ENCODE measurements at regions not wholly inside any gene's neighbourhood (a gene's known extent, or its start where the extent isn't known, plus 50 kb on each side); places are given as distances from the start of the nearest gene placed in this dataset.

- no peaks in the 10 kb centered on the region for H3K9me3 Mint-ChIP-seq
- H3K27me3 Mint-ChIP-seq (ENCODE audit: low read depth): no peaks in the 10 kb centered on the region
Observed at GRCh38 chr5:88436290-88436689, 167.6 kb upstream of the TMEM161B start.

More at GRCh38 chr5:88436290-88436689, 167.6 kb upstream of the TMEM161B start:
- H3K27me3 ChIP-seq (ENCODE audit: insufficient read depth, low read length): no peaks in the 10 kb centered on the region
- TF ChIP-seq CTCF (conservative IDR thresholded peaks at IDR 0.05): no peak
- no peak overlapping the region for H2BK5ac ChIP-seq (ENCODE audit: insufficient read length, low read length)
- no peaks in the 10 kb centered on the region for H3K23me2 ChIP-seq (ENCODE audit: insufficient read length, low read depth, low read length, poor library complexity, severe bottlenecking)
- H4K8ac ChIP-seq (replicated peaks; ENCODE audit: insufficient read length, low read depth, low read length): no peak overlapping the region
- no peak overlapping the region for H3K27ac Mint-ChIP-seq
- no peaks in the 10 kb centered on the region for H4K20me1 ChIP-seq (ENCODE audit: control insufficient read depth, insufficient read depth, insufficient read length)
- H3K9ac ChIP-seq (ENCODE audit: extremely low read depth, insufficient read length, low read length): no peak overlapping the region
- no peaks in the 10 kb centered on the region for H3K9me3 ChIP-seq (ENCODE audit: control insufficient read depth, low read depth, low read length)
- no peak overlapping the region for H3K23ac ChIP-seq (ENCODE audit: insufficient read length, low read depth, low read length)
- no peak overlapping the region for H2AFZ ChIP-seq (ENCODE audit: low read length)
- H3K27ac ChIP-seq (ENCODE audit: insufficient read length, low read depth, low read length): no peak overlapping the region
- WGBS (ENCODE audit: extremely low coverage, insufficient read length, low lambda C conversion rate): no CpG with 5 or more reads among the region's 2 CpGs
- H2BK12ac ChIP-seq (ENCODE audit: insufficient read length, low read depth, low read length): no peak overlapping the region
- no peak overlapping the region for H3K14ac ChIP-seq (ENCODE audit: insufficient read depth, low read length)
- H3K79me2 ChIP-seq (ENCODE audit: insufficient read depth, low read length): no peaks in the 10 kb centered on the region
- H3K4ac ChIP-seq (ENCODE audit: low read depth, low read length): no peak overlapping the region
- no peak overlapping the region for H3K4me3 Mint-ChIP-seq
- H3K4me1 ChIP-seq (ENCODE audit: insufficient read depth, low read length): peaks cover 7% of the 10 kb centered on the region; the same call in 1 of the 2 replicates
- H2BK15ac ChIP-seq (ENCODE audit: low read depth, low read length): no peak overlapping the region
- DNase-seq: no peak
- no peak overlapping the region for H2BK20ac ChIP-seq (ENCODE audit: low read depth, low read length, poor library complexity, severe bottlenecking)
- H3K4me1 Mint-ChIP-seq: peaks cover 10% of the 10 kb centered on the region in 2 experiments
- no peak overlapping the region for H2BK120ac ChIP-seq (ENCODE audit: low read depth, low read length, poor library complexity, severe bottlenecking)
- no peak overlapping the region for H2AK5ac ChIP-seq (ENCODE audit: insufficient read length, low read length)
- no peaks in the 10 kb centered on the region for H3K79me1 ChIP-seq (ENCODE audit: insufficient read depth, low read depth, low read length, poor library complexity, severe bottlenecking)
- no peak overlapping the region for H4K91ac ChIP-seq (ENCODE audit: insufficient read length, low read depth, low read length)
- no peak overlapping the region for H3K4me2 ChIP-seq (ENCODE audit: insufficient read depth, insufficient read length, low read length)
- H3K18ac ChIP-seq (ENCODE audit: insufficient read length, low read depth, low read length): no peak overlapping the region
- no peak overlapping the region for H4K5ac ChIP-seq (ENCODE audit: insufficient read length, low read depth, low read length)
- H3K36me3 Mint-ChIP-seq (ENCODE audit: insufficient read depth in 1 of 3, low read depth in 3 of 3): peaks cover 0 to 4% (median 0%) of the 10 kb centered on the region in 3 experiments; a peak in 1 of 7 replicates
- H3T11ph ChIP-seq (ENCODE audit: low read length): no peak overlapping the region
- no peak overlapping the region for H3K56ac ChIP-seq (ENCODE audit: insufficient read length, low read depth, low read length)
